ENCODE measurements at regions not wholly inside any gene's neighbourhood (a gene's known extent, or its start where the extent isn't known, plus 50 kb on each side); places are given as distances from the start of the nearest gene placed in this dataset.
A peak's percentile ranks its signal among the peaks of the same experiment; 100 is the strongest.

GRCh38 chr13:31413516-31413915 is 213.7 kb downstream of the B3GLCT start:
- no peak overlapping the region for H3K4me3 ChIP-seq (ENCODE audit: low read depth, low read length)
- POLR2A ChIA-PET, result no interaction called here
- CTCF ChIA-PET, result interaction anchor here (0.9 to 7.6 kb wide), 4 partner anchors 11 to 213 kb away, joined by 3 to 74 read pairs (median 16); partner anchors contain the start of gene B3GLCT
- no peak for DNase-seq (ENCODE audit: low read depth, low spot score)
- TF ChIP-seq CTCF (IDR thresholded peaks at IDR 0.05; ENCODE audit: insufficient read depth, low read length, missing control alignments), result no peak

- no peak for DNase-seq (ENCODE audit: low read depth, low spot score)
- ChIA-PET POLR2A (no interaction called here), CTCF (interaction anchor here (0.8 to 3.3 kb wide), 6 partner anchors 9 to 382 kb away, joined by 3 to 27 read pairs (median 3); no protein-coding TSS in a partner anchor)
- TF ChIP-seq CTCF (IDR thresholded peaks at IDR 0.05; ENCODE audit: insufficient read depth, low read length, missing control alignments), result no peak
- H3K4me3 ChIP-seq (ENCODE audit: low read depth, low read length), result no peak overlapping the region
Observed at GRCh38 chr13:31416066-31416465, 216.3 kb downstream of the B3GLCT start.

- no peak for TF ChIP-seq CTCF (IDR thresholded peaks at IDR 0.05; ENCODE audit: insufficient read depth, low read length, missing control alignments)
- H3K4me3 ChIP-seq (ENCODE audit: low read depth, low read length), result no peak overlapping the region
- ChIA-PET POLR2A (no interaction called here), CTCF (interaction anchor here (1.2 kb wide), 1 partner anchor 182 kb away, joined by 3 read pairs; no protein-coding TSS in a partner anchor)
- DNase-seq (ENCODE audit: low read depth, low spot score), result no peak
Observed at GRCh38 chr13:31418186-31418585, 218.4 kb downstream of the B3GLCT start.

GRCh38 chr13:31421756-31422155 is 222.0 kb downstream of the B3GLCT start:
- ChIA-PET CTCF (interaction anchor here (1.5 to 12.3 kb wide), 4 partner anchors 10 to 320 kb away, joined by 3 to 419 read pairs (median 28); no protein-coding TSS in a partner anchor), POLR2A (no interaction called here)
- no peak overlapping the region for H3K4me3 ChIP-seq (ENCODE audit: low read depth, low read length)
- no peak for DNase-seq (ENCODE audit: low read depth, low spot score)
- no peak for TF ChIP-seq CTCF (IDR thresholded peaks at IDR 0.05; ENCODE audit: insufficient read depth, low read length, missing control alignments)

GRCh38 chr13:31424130-31424729 is 224.5 kb downstream of the B3GLCT start:
- ChIA-PET CTCF (interaction anchor here (0.6 to 12.3 kb wide), 57 partner anchors 9 to 446 kb away, joined by 3 to 419 read pairs (median 4); partner anchors contain the start of gene B3GLCT), POLR2A (no interaction called here)
- TF ChIP-seq CTCF (IDR thresholded peaks at IDR 0.05; ENCODE audit: insufficient read depth, low read length, missing control alignments), result peak; percentile 91
- DNase-seq (ENCODE audit: low read depth, low spot score), result peak; percentile 23
- H3K4me3 ChIP-seq (ENCODE audit: low read depth, low read length), result no peak overlapping the region

GRCh38 chr13:31426395-31426794 is 226.6 kb downstream of the B3GLCT start:
- CTCF ChIA-PET, result interaction anchor here (0.7 to 12.3 kb wide), 13 partner anchors 10 to 373 kb away, joined by 3 to 419 read pairs (median 4); partner anchors contain the start of genes B3GLCT and RXFP2
- TF ChIP-seq CTCF (IDR thresholded peaks at IDR 0.05; ENCODE audit: insufficient read depth, low read length, missing control alignments), result no peak
- POLR2A ChIA-PET, result no interaction called here
- no peak overlapping the region for H3K4me3 ChIP-seq (ENCODE audit: low read depth, low read length)
- DNase-seq (ENCODE audit: low read depth, low spot score), result no peak
